ENCODE measurements at regions not wholly inside any gene's neighbourhood (a gene's known extent, or its start where the extent isn't known, plus 50 kb on each side); places are given as distances from the start of the nearest gene placed in this dataset.

- no peak for TF ChIP-seq CTCF (IDR thresholded peaks at IDR 0.05)
- TF ChIP-seq POLR2A (IDR thresholded peaks at IDR 0.05): no peak
Observed at GRCh38 chr15:62740141-62741004, 302.2 kb upstream of the TPM1 start.

Measured in heart left ventricle (tissue), 13 donors.